ENCODE measurements at regions not wholly inside any gene's neighbourhood (a gene's known extent, or its start where the extent isn't known, plus 50 kb on each side); places are given as distances from the start of the nearest gene placed in this dataset.

GRCh38 chr22:49577168-49578060, 250.3 kb downstream of the BRD1 start:
- no peaks in the 10 kb centered on the region for H4K20me1 ChIP-seq (ENCODE audit: insufficient read depth)
- H3K9me3 ChIP-seq (ENCODE audit: low read depth), result no peaks in the 10 kb centered on the region
- TF ChIP-seq EZH2 (IDR thresholded peaks at IDR 0.05; ENCODE audit: insufficient read depth, poor library complexity, severe bottlenecking) (no peak), EZH2phosphoT487 (IDR thresholded peaks at IDR 0.05; ENCODE audit: insufficient read depth, low read depth) (no peak)
- H3K27me3 ChIP-seq (replicated peaks; ENCODE audit: insufficient read depth), result no peaks in the 10 kb centered on the region
- H3K4me2 ChIP-seq (ENCODE audit: unreplicated experiment), result no peak overlapping the region
- no peak overlapping the region for H2AFZ ChIP-seq
- H3K4me1 ChIP-seq (ENCODE audit: insufficient read depth), result no peaks in the 10 kb centered on the region
- 34 to 40% methylated on average over 22 to 23 of the region's 23 CpGs for WGBS, 2 experiments (ENCODE audit: low coverage in 1 of 2, low lambda C conversion rate in 2 of 2, missing lambda C conversion rate in 2 of 2)
- H3K27ac ChIP-seq, result no peak overlapping the region
- DNase-seq, result no peak
- no peak overlapping the region for H3K4me3 ChIP-seq
- H3F3A ChIP-seq (ENCODE audit: insufficient read depth), result no peaks in the 10 kb centered on the region
- in situ Hi-C loops (cut with MboI), result no loop called here
- H3K79me2 ChIP-seq (ENCODE audit: insufficient read depth), result no peaks in the 10 kb centered on the region
- no peak overlapping the region for H3K9ac ChIP-seq
- H3K36me3 ChIP-seq (ENCODE audit: low read depth), result no peaks in the 10 kb centered on the region
- H3K9me2 ChIP-seq (ENCODE audit: insufficient read depth), result no peaks in the 10 kb centered on the region

GRCh38 chr22:49576241-49577141, 251.2 kb downstream of the BRD1 start:
- in situ Hi-C loops (cut with MboI), result no loop called here
- no peak overlapping the region for H3K4me2 ChIP-seq (ENCODE audit: unreplicated experiment)
- no peak overlapping the region for H3K27ac ChIP-seq
- no peaks in the 10 kb centered on the region for H3K36me3 ChIP-seq (ENCODE audit: low read depth)
- H3K4me3 ChIP-seq, result no peak overlapping the region
- H3F3A ChIP-seq (ENCODE audit: insufficient read depth), result no peaks in the 10 kb centered on the region
- no peaks in the 10 kb centered on the region for H3K9me3 ChIP-seq (ENCODE audit: low read depth)
- TF ChIP-seq EZH2phosphoT487 (IDR thresholded peaks at IDR 0.05; ENCODE audit: insufficient read depth, low read depth), result no peak
- no peak for TF ChIP-seq EZH2 (IDR thresholded peaks at IDR 0.05; ENCODE audit: insufficient read depth, poor library complexity, severe bottlenecking)
- no peak for DNase-seq
- H4K20me1 ChIP-seq (ENCODE audit: insufficient read depth), result no peaks in the 10 kb centered on the region
- H3K9ac ChIP-seq, result no peak overlapping the region
- H3K9me2 ChIP-seq (ENCODE audit: insufficient read depth), result no peaks in the 10 kb centered on the region
- H3K79me2 ChIP-seq (ENCODE audit: insufficient read depth), result no peaks in the 10 kb centered on the region
- 35 to 39% methylated on average over 34 to 36 of the region's 36 CpGs for WGBS, 2 experiments (ENCODE audit: low coverage in 1 of 2, low lambda C conversion rate in 2 of 2, missing lambda C conversion rate in 2 of 2)
- H3K4me1 ChIP-seq (ENCODE audit: insufficient read depth), result no peaks in the 10 kb centered on the region
- no peak overlapping the region for H2AFZ ChIP-seq
- no peaks in the 10 kb centered on the region for H3K27me3 ChIP-seq (replicated peaks; ENCODE audit: insufficient read depth)

- Histone ChIP-seq H3K79me2 (ENCODE audit: insufficient read depth) (no peaks in the 10 kb centered on the region), H3K9me2 (ENCODE audit: insufficient read depth) (no peaks in the 10 kb centered on the region), H3K27me3 (replicated peaks; ENCODE audit: insufficient read depth) (no peaks in the 10 kb centered on the region), H3K4me2 (ENCODE audit: unreplicated experiment) (no peak overlapping the region), H3K4me3 (no peak overlapping the region), H3K27ac (no peak overlapping the region), H3K9ac (no peak overlapping the region), H3K36me3 (ENCODE audit: low read depth) (no peaks in the 10 kb centered on the region), H2AFZ (no peak overlapping the region), H4K20me1 (ENCODE audit: insufficient read depth) (no peaks in the 10 kb centered on the region), H3K4me1 (ENCODE audit: insufficient read depth) (no peaks in the 10 kb centered on the region), H3K9me3 (ENCODE audit: low read depth) (no peaks in the 10 kb centered on the region), H3F3A (ENCODE audit: insufficient read depth) (no peaks in the 10 kb centered on the region)
- in situ Hi-C loops (cut with MboI), result no loop called here
- TF ChIP-seq EZH2phosphoT487 (IDR thresholded peaks at IDR 0.05; ENCODE audit: insufficient read depth, low read depth), result no peak
- no peak for TF ChIP-seq EZH2 (IDR thresholded peaks at IDR 0.05; ENCODE audit: insufficient read depth, poor library complexity, severe bottlenecking)
- no peak for DNase-seq
- 56 to 70% methylated on average over 18 to 20 of the region's 20 CpGs for WGBS, 2 experiments (ENCODE audit: low coverage in 1 of 2, low lambda C conversion rate in 2 of 2, missing lambda C conversion rate in 2 of 2)
These were observed 252.0 kb downstream of the BRD1 start for GRCh38 chr22:49575703-49576081.

GRCh38 chr22:49574881-49575702, 252.6 kb downstream of the BRD1 start:
- in situ Hi-C loops (cut with MboI), result no loop called here
- no peak overlapping the region for H3K27ac ChIP-seq

More at GRCh38 chr22:49574881-49575702, 252.6 kb downstream of the BRD1 start:
- Histone ChIP-seq H3K4me2 (ENCODE audit: unreplicated experiment) (no peak overlapping the region), H3K9ac (no peak overlapping the region), H3K9me3 (ENCODE audit: low read depth) (no peaks in the 10 kb centered on the region), H3K27me3 (replicated peaks; ENCODE audit: insufficient read depth) (no peaks in the 10 kb centered on the region), H3K36me3 (ENCODE audit: low read depth) (no peaks in the 10 kb centered on the region), H3F3A (ENCODE audit: insufficient read depth) (no peaks in the 10 kb centered on the region), H2AFZ (no peak overlapping the region), H3K4me1 (ENCODE audit: insufficient read depth) (no peaks in the 10 kb centered on the region), H3K4me3 (no peak overlapping the region), H4K20me1 (ENCODE audit: insufficient read depth) (no peaks in the 10 kb centered on the region), H3K9me2 (ENCODE audit: insufficient read depth) (no peaks in the 10 kb centered on the region), H3K79me2 (ENCODE audit: insufficient read depth) (no peaks in the 10 kb centered on the region)
- WGBS, 2 experiments (ENCODE audit: low coverage in 1 of 2, low lambda C conversion rate in 2 of 2, missing lambda C conversion rate in 2 of 2), result 48 to 50% methylated on average over 29 to 31 of the region's 31 CpGs
- DNase-seq, result no peak
- no peak for TF ChIP-seq EZH2phosphoT487 (IDR thresholded peaks at IDR 0.05; ENCODE audit: insufficient read depth, low read depth)
- no peak for TF ChIP-seq EZH2 (IDR thresholded peaks at IDR 0.05; ENCODE audit: insufficient read depth, poor library complexity, severe bottlenecking)
